ENCODE measurements at regions not wholly inside any gene's neighbourhood (a gene's known extent, or its start where the extent isn't known, plus 50 kb on each side); places are given as distances from the start of the nearest gene placed in this dataset.
A peak's percentile ranks its signal among the peaks of the same experiment; 100 is the strongest.

DNA sequence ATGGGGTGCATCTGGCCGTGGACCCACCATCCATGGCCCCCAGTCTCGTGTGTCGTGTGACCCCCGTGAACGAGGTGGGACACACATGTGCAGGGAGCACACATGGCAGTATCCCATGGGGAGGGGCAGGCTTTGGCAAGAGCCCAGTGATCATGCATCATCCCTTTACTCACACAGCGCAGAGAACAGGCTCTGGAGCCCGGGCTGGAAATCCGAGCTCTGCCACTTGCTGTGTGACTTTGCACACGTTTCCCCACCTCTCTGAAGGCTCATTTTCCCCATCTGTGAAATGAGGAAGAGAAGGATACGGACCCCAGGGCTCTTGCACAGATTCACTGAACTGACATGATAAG is 119.9 kb downstream of the PHETA1 start:
- ATAC-seq = peak; percentile 55; the same call in 1 of the 3 replicates
- TF ChIP-seq SNAI2 (CRISPR knock-in tag; IDR thresholded peaks at IDR 0.05) = no peak
- TF ChIP-seq ZNF70 (CRISPR knock-in tag; IDR thresholded peaks at IDR 0.05) = no peak
- TF ChIP-seq ZC3H10 (CRISPR knock-in tag; IDR thresholded peaks at IDR 0.05) = no peak
- no peak for TF ChIP-seq TOX (CRISPR knock-in tag; IDR thresholded peaks at IDR 0.05; ENCODE audit: borderline replicate concordance)
- no peak for TF ChIP-seq RARB (CRISPR knock-in tag; IDR thresholded peaks at IDR 0.05)
- no peak for TF ChIP-seq PPARA (CRISPR knock-in tag; IDR thresholded peaks at IDR 0.05; ENCODE audit: borderline replicate concordance)
- no peak for TF ChIP-seq BACH2 (CRISPR knock-in tag; IDR thresholded peaks at IDR 0.05; ENCODE audit: borderline replicate concordance)
- no peak for TF ChIP-seq ZFP30 (CRISPR knock-in tag; IDR thresholded peaks at IDR 0.05)
- TF ChIP-seq ZNF8 (CRISPR knock-in tag; IDR thresholded peaks at IDR 0.05) = no peak

DNA sequence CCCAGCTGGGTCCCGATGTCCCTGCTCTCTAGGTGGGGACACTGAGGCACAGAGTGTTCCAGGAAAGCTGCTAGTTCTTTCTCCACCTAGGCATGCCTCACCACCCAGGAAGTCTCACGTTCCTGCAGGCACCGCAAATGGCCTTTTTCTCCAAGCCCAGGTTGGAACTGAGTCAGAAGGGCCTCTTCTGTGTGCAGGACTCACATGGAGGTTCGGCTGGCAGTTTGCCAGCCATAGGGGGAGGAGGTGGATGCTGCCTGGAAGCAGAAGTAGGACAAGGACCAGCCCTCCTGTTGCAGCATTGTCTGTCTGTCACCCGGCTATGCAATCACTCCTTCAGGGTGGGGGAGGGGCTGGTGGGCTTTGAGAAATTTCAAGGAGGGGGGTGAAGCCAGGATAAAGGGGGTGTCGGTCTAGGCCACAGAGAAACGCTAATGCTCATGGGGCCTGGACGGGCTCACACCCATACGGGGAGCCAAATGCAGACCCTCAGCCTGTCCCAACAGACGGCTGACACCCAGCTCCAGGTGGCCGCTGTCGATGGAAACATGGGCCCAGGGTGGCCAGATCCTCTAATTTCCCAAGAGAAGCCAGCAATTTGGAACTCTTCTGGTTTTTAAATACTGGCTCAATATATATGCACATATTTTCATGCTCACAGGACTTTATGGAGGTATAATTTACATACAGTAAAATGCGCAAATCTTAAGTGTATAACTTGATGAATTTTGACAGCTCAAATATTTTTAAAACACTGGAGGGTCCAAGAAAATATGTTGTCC is 120.5 kb downstream of the PHETA1 start:
- no peak for TF ChIP-seq ZNF8 (CRISPR knock-in tag; IDR thresholded peaks at IDR 0.05)
- TF ChIP-seq CSDC2 (CRISPR knock-in tag; IDR thresholded peaks at IDR 0.05) = no peak
- no peak for ATAC-seq

DNA sequence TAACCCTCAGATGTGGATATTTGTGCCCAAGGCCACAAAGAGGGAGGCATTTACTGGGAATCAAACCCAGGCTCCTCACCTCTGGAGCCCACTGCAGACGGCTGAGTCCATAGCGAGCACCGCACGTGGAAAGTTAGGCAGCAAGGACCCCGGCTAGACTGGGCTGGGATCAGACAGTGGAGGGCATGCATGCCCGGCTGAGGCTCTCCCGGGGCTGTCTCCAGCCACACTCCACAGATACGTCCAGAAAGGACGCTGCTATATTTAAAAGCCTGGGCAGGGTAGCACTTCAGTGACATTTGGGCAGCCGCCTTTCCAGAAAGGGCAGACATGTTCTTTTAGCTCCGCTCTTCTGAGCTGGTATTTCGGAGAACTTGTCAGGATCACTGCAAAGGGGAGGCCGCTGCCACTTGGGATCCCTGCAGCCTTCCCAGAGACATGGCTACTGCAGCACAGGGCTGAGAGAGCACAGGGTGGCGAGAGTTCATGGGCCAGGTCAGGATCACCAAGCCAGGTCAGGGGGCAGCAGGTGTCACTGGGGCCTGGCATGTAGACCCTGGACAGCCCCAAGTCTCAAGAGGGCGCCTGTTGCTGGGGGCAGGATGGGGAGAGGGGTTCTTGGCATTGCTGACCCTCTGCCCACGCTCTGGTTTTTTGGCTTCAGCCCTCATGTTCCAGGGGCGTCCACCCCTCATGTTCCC is 121.7 kb downstream of the PHETA1 start:
- no peak for ATAC-seq
- TF ChIP-seq PPARA (CRISPR knock-in tag; IDR thresholded peaks at IDR 0.05; ENCODE audit: borderline replicate concordance) (no peak), TOX (CRISPR knock-in tag; IDR thresholded peaks at IDR 0.05; ENCODE audit: borderline replicate concordance) (no peak), ZNF70 (CRISPR knock-in tag; IDR thresholded peaks at IDR 0.05) (no peak), ZFP3 (CRISPR knock-in tag; IDR thresholded peaks at IDR 0.05) (no peak), ZNF8 (CRISPR knock-in tag; IDR thresholded peaks at IDR 0.05) (no peak), RARB (CRISPR knock-in tag; IDR thresholded peaks at IDR 0.05) (no peak), BACH2 (CRISPR knock-in tag; IDR thresholded peaks at IDR 0.05; ENCODE audit: borderline replicate concordance) (no peak), ARNTL (CRISPR knock-in tag; IDR thresholded peaks at IDR 0.05; ENCODE audit: borderline replicate concordance, low read depth) (no peak)
- TF ChIP-seq, protein P1, sequence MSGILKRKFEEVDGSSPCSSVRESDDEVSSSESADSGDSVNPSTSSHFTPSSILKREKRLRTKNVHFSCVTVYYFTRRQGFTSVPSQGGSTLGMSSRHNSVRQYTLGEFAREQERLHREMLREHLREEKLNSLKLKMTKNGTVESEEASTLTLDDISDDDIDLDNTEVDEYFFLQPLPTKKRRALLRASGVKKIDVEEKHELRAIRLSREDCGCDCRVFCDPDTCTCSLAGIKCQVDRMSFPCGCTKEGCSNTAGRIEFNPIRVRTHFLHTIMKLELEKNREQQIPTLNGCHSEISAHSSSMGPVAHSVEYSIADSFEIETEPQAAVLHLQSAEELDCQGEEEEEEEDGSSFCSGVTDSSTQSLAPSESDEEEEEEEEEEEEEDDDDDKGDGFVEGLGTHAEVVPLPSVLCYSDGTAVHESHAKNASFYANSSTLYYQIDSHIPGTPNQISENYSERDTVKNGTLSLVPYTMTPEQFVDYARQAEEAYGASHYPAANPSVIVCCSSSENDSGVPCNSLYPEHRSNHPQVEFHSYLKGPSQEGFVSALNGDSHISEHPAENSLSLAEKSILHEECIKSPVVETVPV (CRISPR knock-in tag; IDR thresholded peaks at IDR 0.05) = no peak
- TF ChIP-seq, protein P2, sequence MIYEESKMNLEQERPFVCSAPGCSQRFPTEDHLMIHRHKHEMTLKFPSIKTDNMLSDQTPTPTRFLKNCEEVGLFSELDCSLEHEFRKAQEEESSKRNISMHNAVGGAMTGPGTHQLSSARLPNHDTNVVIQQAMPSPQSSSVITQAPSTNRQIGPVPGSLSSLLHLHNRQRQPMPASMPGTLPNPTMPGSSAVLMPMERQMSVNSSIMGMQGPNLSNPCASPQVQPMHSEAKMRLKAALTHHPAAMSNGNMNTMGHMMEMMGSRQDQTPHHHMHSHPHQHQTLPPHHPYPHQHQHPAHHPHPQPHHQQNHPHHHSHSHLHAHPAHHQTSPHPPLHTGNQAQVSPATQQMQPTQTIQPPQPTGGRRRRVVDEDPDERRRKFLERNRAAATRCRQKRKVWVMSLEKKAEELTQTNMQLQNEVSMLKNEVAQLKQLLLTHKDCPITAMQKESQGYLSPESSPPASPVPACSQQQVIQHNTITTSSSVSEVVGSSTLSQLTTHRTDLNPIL (CRISPR knock-in tag; IDR thresholded peaks at IDR 0.05; ENCODE audit: low read depth) = no peak
- TF ChIP-seq, protein P3, sequence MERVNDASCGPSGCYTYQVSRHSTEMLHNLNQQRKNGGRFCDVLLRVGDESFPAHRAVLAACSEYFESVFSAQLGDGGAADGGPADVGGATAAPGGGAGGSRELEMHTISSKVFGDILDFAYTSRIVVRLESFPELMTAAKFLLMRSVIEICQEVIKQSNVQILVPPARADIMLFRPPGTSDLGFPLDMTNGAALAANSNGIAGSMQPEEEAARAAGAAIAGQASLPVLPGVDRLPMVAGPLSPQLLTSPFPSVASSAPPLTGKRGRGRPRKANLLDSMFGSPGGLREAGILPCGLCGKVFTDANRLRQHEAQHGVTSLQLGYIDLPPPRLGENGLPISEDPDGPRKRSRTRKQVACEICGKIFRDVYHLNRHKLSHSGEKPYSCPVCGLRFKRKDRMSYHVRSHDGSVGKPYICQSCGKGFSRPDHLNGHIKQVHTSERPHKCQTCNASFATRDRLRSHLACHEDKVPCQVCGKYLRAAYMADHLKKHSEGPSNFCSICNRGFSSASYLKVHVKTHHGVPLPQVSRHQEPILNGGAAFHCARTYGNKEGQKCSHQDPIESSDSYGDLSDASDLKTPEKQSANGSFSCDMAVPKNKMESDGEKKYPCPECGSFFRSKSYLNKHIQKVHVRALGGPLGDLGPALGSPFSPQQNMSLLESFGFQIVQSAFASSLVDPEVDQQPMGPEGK (CRISPR knock-in tag; IDR thresholded peaks at IDR 0.05; ENCODE audit: borderline replicate concordance) = no peak

DNA sequence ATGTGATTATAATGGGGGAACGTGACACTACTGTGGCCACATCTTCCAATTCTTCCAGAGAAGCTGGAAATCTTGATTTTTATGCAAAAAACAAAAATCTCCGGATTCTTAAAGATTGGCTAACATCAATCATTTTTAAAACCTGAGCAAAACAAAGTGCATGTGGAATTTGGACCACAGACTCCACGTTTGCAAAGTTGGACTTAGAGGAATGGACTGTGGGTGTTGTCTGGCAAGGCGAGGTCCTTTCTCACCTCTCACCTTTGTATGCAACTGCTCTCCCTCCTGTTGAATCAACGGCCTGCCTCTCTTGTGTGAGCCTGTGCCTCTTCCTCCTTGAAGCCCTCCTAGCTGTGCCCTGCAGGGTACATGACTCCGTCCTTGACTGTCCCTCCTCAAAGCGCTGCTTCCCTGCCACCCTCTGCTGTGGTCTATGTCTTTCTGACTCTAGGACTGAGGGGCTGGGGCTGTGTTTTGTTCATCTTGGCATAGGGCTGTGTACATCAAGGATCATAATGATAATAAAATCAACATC is 122.4 kb downstream of the PHETA1 start:
- no peak for ATAC-seq
- TF ChIP-seq RARB (CRISPR knock-in tag; IDR thresholded peaks at IDR 0.05) = no peak
- TF ChIP-seq ZNF8 (CRISPR knock-in tag; IDR thresholded peaks at IDR 0.05) = no peak
- TF ChIP-seq, protein P4, sequence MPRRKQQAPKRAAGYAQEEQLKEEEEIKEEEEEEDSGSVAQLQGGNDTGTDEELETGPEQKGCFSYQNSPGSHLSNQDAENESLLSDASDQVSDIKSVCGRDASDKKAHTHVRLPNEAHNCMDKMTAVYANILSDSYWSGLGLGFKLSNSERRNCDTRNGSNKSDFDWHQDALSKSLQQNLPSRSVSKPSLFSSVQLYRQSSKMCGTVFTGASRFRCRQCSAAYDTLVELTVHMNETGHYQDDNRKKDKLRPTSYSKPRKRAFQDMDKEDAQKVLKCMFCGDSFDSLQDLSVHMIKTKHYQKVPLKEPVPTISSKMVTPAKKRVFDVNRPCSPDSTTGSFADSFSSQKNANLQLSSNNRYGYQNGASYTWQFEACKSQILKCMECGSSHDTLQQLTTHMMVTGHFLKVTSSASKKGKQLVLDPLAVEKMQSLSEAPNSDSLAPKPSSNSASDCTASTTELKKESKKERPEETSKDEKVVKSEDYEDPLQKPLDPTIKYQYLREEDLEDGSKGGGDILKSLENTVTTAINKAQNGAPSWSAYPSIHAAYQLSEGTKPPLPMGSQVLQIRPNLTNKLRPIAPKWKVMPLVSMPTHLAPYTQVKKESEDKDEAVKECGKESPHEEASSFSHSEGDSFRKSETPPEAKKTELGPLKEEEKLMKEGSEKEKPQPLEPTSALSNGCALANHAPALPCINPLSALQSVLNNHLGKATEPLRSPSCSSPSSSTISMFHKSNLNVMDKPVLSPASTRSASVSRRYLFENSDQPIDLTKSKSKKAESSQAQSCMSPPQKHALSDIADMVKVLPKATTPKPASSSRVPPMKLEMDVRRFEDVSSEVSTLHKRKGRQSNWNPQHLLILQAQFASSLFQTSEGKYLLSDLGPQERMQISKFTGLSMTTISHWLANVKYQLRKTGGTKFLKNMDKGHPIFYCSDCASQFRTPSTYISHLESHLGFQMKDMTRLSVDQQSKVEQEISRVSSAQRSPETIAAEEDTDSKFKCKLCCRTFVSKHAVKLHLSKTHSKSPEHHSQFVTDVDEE (CRISPR knock-in tag; IDR thresholded peaks at IDR 0.05) = no peak
- TF ChIP-seq, protein P3 (CRISPR knock-in tag; IDR thresholded peaks at IDR 0.05; ENCODE audit: borderline replicate concordance) = no peak
- TF ChIP-seq, protein P2 (CRISPR knock-in tag; IDR thresholded peaks at IDR 0.05; ENCODE audit: low read depth) = no peak
- no peak for TF ChIP-seq CSDC2 (CRISPR knock-in tag; IDR thresholded peaks at IDR 0.05)
- no peak for TF ChIP-seq SNAI2 (CRISPR knock-in tag; IDR thresholded peaks at IDR 0.05)
- no peak for TF ChIP-seq TOX (CRISPR knock-in tag; IDR thresholded peaks at IDR 0.05; ENCODE audit: borderline replicate concordance)
- TF ChIP-seq TCF4 (CRISPR knock-in tag; IDR thresholded peaks at IDR 0.05; ENCODE audit: borderline replicate concordance) = no peak
- no peak for TF ChIP-seq GLIS3 (CRISPR knock-in tag; IDR thresholded peaks at IDR 0.05)
- no peak for TF ChIP-seq PPARA (CRISPR knock-in tag; IDR thresholded peaks at IDR 0.05; ENCODE audit: borderline replicate concordance)
- no peak for TF ChIP-seq ESRRG (CRISPR knock-in tag; IDR thresholded peaks at IDR 0.05)
- TF ChIP-seq, protein P5, sequence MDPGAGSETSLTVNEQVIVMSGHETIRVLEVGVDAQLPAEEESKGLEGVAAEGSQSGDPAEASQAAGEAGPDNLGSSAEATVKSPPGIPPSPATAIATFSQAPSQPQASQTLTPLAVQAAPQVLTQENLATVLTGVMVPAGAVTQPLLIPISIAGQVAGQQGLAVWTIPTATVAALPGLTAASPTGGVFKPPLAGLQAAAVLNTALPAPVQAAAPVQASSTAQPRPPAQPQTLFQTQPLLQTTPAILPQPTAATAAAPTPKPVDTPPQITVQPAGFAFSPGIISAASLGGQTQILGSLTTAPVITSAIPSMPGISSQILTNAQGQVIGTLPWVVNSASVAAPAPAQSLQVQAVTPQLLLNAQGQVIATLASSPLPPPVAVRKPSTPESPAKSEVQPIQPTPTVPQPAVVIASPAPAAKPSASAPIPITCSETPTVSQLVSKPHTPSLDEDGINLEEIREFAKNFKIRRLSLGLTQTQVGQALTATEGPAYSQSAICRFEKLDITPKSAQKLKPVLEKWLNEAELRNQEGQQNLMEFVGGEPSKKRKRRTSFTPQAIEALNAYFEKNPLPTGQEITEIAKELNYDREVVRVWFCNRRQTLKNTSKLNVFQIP (CRISPR knock-in tag; IDR thresholded peaks at IDR 0.05; ENCODE audit: borderline replicate concordance, low read depth) = no peak
- no peak for TF ChIP-seq ZFP3 (CRISPR knock-in tag; IDR thresholded peaks at IDR 0.05)
